ENCODE measurements at regions not wholly inside any gene's neighbourhood (a gene's known extent, or its start where the extent isn't known, plus 50 kb on each side); places are given as distances from the start of the nearest gene placed in this dataset.

DNA sequence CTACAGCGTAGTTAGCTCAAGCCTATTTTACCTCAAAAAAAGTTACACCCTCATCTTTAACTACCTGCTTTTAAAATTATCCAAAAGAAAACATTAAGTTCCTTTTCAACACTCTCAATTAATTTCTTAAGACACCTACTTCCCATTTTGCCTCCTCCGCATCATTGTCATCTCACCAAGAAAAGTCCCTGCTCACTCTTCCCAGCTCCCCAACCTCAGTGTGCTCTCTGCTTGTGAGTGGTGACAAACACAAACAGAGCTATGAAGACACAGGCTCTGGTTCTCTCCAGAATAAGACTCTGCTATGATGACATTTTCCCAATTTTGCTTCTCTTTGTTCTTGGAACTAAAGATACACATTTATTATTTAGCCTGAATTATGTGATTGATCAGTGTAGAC is 385.1 kb upstream of the HTR2A start:
- no peaks in the 10 kb centered on the region for H3K9me3 ChIP-seq (ENCODE audit: severe bottlenecking)
- H3K27me3 ChIP-seq (ENCODE audit: insufficient read depth, low read depth, severe bottlenecking), result no peaks in the 10 kb centered on the region
- DNase-seq, result no peak
- H3K4me3 ChIP-seq (ENCODE audit: low read depth, low read length), result no peak overlapping the region
- TF ChIP-seq, protein P1, sequence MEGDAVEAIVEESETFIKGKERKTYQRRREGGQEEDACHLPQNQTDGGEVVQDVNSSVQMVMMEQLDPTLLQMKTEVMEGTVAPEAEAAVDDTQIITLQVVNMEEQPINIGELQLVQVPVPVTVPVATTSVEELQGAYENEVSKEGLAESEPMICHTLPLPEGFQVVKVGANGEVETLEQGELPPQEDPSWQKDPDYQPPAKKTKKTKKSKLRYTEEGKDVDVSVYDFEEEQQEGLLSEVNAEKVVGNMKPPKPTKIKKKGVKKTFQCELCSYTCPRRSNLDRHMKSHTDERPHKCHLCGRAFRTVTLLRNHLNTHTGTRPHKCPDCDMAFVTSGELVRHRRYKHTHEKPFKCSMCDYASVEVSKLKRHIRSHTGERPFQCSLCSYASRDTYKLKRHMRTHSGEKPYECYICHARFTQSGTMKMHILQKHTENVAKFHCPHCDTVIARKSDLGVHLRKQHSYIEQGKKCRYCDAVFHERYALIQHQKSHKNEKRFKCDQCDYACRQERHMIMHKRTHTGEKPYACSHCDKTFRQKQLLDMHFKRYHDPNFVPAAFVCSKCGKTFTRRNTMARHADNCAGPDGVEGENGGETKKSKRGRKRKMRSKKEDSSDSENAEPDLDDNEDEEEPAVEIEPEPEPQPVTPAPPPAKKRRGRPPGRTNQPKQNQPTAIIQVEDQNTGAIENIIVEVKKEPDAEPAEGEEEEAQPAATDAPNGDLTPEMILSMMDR (IDR thresholded peaks at IDR 0.05; ENCODE audit: low read depth, low read length), result no peak
- H3K36me3 ChIP-seq, result no peaks in the 10 kb centered on the region
- H3K27ac ChIP-seq, result no peak overlapping the region

DNA sequence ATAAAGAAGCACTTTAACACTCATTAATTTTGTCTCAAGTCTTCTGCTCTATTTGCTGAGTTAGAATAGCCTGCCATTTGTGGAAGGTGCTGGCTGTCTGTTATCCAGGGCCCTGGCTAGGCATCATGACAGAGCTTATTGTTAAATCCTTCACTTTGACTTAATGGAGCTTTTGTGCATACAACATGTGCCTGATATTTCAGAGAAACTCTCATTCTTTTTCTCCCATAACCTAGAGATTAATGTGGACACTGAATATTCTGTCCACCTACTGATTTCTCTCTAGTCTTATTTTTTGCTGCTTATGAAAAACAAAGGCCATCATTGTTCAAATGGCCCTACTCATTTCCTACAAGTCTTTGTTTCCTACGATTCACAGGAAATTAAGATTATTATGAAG is 383.1 kb upstream of the HTR2A start:
- Histone ChIP-seq H3K27ac (no peak overlapping the region), H3K27me3 (ENCODE audit: insufficient read depth, low read depth, severe bottlenecking) (no peaks in the 10 kb centered on the region), H3K36me3 (no peaks in the 10 kb centered on the region), H3K4me3 (ENCODE audit: low read depth, low read length) (no peak overlapping the region), H3K9me3 (ENCODE audit: severe bottlenecking) (no peaks in the 10 kb centered on the region)
- TF ChIP-seq, protein P1 (IDR thresholded peaks at IDR 0.05; ENCODE audit: low read depth, low read length), result no peak
- no peak for DNase-seq

DNA sequence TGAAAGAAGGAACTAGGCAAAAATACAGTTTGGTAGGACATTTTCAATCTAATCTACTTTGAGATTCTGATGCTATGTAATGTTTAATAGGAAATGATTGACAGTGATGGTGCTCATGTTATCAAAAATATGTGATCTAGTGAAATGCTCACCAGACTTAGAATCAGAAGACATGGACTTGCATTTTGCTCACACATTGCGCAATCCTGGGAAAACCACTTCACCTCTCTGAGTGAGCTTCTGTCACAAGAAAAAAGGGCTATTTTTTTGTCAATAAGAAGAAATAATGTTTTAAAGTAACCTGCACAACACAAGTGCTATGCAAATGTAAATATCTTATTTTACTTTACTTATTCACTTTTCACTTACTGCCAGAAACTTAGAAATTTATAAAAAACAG is 380.9 kb upstream of the HTR2A start:
- Histone ChIP-seq H3K27me3 (ENCODE audit: insufficient read depth, low read depth, severe bottlenecking) (no peaks in the 10 kb centered on the region), H3K4me3 (ENCODE audit: low read depth, low read length) (no peak overlapping the region), H3K9me3 (ENCODE audit: severe bottlenecking) (no peaks in the 10 kb centered on the region), H3K27ac (no peak overlapping the region), H3K36me3 (no peaks in the 10 kb centered on the region)
- no peak for DNase-seq
- TF ChIP-seq, protein P1 (IDR thresholded peaks at IDR 0.05; ENCODE audit: low read depth, low read length), result no peak

DNA sequence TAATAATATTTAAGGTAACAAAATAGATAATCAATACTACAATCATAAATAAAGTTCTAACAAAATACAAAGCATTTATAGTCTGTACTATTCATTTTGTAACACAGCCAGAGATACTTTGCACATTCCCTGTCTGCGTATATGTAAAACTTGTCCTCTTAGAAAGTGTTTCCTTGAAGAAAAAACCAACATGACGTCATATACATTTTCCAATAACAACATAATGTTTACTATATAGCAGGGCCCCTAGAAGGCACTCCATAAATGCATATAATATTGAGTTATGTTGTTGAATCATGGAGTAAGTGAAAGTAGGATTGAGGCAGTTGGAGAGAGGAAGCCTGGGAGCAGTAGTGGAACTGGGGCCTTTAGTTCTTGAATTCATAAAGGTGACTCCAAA is 371.4 kb upstream of the HTR2A start:
- Histone ChIP-seq H3K27me3 (ENCODE audit: insufficient read depth, low read depth, severe bottlenecking) (no peaks in the 10 kb centered on the region), H3K36me3 (no peaks in the 10 kb centered on the region)
- DNase-seq, result no peak

DNA sequence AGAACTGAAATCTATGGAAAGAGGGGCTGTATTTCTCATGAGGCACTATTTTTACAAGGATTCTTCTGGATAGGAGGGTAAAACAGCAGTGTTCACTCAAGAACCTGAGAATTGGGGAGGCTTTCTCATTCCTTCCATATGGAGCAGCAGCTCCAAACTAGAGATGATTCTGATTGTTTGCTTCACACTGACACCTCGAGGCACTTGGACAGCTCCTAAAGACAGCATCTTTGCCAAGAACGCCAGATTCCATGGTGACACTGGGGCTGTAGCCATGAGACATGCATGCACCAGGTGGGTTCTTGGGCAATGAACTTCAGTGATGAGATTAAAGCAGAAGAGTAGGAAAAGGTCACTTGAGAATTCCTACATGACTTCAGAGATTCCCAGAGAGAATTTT is 361.5 kb upstream of the HTR2A start:
- no peak overlapping the region for H3K4me3 ChIP-seq (ENCODE audit: low read depth, low read length)
- no peak for DNase-seq
- H3K27me3 ChIP-seq (ENCODE audit: insufficient read depth, low read depth, severe bottlenecking), result no peaks in the 10 kb centered on the region
- H3K27ac ChIP-seq, result no peak overlapping the region
- no peaks in the 10 kb centered on the region for H3K36me3 ChIP-seq
- no peaks in the 10 kb centered on the region for H3K9me3 ChIP-seq (ENCODE audit: severe bottlenecking)
- TF ChIP-seq, protein P1 (IDR thresholded peaks at IDR 0.05; ENCODE audit: low read depth, low read length), result no peak

More for the DNA sequence above, 371.4 kb upstream of the HTR2A start:
- TF ChIP-seq, protein P1 (IDR thresholded peaks at IDR 0.05; ENCODE audit: low read depth, low read length), result no peak
- Histone ChIP-seq H3K9me3 (ENCODE audit: severe bottlenecking) (no peaks in the 10 kb centered on the region), H3K4me3 (ENCODE audit: low read depth, low read length) (no peak overlapping the region), H3K27ac (no peak overlapping the region)

DNA sequence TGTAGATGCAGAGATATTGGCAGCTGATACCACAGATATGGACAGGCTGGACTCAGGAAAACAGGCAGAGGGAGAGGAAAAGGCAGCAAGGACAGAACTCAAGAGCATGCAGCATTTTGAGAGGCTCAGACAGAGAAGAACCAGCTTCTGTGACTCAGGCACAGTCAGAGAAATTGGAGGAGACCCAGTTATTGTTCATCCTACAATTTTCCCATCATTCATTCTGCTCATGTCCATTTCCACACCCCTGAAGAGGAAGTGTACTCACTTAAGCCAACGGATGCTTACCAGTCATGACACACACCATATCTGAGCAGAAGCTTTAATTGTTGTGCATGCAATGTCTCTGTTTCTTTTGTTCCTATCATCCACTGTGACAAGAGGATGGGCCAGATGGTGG is 359.8 kb upstream of the HTR2A start:
- Histone ChIP-seq H3K27ac (no peak overlapping the region), H3K4me3 (ENCODE audit: low read depth, low read length) (no peak overlapping the region), H3K27me3 (ENCODE audit: insufficient read depth, low read depth, severe bottlenecking) (no peaks in the 10 kb centered on the region), H3K36me3 (no peaks in the 10 kb centered on the region), H3K9me3 (ENCODE audit: severe bottlenecking) (no peaks in the 10 kb centered on the region)
- no peak for DNase-seq
- TF ChIP-seq, protein P1 (IDR thresholded peaks at IDR 0.05; ENCODE audit: low read depth, low read length), result no peak

Measured in WERI-Rb-1 (cell line).